Transverse colon (tissue), 3 donors: ENCODE measurements at regions not wholly inside any gene's neighbourhood (a gene's known extent, or its start where the extent isn't known, plus 50 kb on each side); places are given as distances from the start of the nearest gene placed in this dataset.

Experiments
- POLR2A ChIP-seq: fragments of 450-650 bp; IDR thresholded peaks from one replicate; pipeline ENCODE4 v1.6.1; 2016; ENCODE audit warnings: antibody characterized with exemption, mild to moderate bottlenecking, moderate library complexity
- TF ChIP-seq, protein P1 (sequence below), 5 experiments: fragments of 200-600 bp in 3 of 5; fragments of 450-650 bp in 2 of 5; sonication (generic) in 3 of 5; IDR thresholded peaks; 1 replicate in 2 of 5; 2 replicates in 3 of 5; pipeline ENCODE4 v1.5.1; 2016 to 2017; ENCODE audit warnings: antibody characterized with exemption in 5 of 5, inconsistent platforms in 3 of 5, mild to moderate bottlenecking in 2 of 5, moderate library complexity in 1 of 5

- no peak for TF ChIP-seq POLR2A
- TF ChIP-seq, protein P1, sequence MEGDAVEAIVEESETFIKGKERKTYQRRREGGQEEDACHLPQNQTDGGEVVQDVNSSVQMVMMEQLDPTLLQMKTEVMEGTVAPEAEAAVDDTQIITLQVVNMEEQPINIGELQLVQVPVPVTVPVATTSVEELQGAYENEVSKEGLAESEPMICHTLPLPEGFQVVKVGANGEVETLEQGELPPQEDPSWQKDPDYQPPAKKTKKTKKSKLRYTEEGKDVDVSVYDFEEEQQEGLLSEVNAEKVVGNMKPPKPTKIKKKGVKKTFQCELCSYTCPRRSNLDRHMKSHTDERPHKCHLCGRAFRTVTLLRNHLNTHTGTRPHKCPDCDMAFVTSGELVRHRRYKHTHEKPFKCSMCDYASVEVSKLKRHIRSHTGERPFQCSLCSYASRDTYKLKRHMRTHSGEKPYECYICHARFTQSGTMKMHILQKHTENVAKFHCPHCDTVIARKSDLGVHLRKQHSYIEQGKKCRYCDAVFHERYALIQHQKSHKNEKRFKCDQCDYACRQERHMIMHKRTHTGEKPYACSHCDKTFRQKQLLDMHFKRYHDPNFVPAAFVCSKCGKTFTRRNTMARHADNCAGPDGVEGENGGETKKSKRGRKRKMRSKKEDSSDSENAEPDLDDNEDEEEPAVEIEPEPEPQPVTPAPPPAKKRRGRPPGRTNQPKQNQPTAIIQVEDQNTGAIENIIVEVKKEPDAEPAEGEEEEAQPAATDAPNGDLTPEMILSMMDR (IDR thresholded peaks at IDR 0.05) = no peak
These were observed 352.7 kb upstream of the SEMA3A start for GRCh38 chr7:84547331-84547730.
